ENCODE measurements at regions not wholly inside any gene's neighbourhood (a gene's known extent, or its start where the extent isn't known, plus 50 kb on each side); places are given as distances from the start of the nearest gene placed in this dataset.
"Not testable (repeated sequence)": the region's sequence is repeated elsewhere in the genome, so short reads cannot be mapped to it uniquely, and the experiment has no call there.

DNA sequence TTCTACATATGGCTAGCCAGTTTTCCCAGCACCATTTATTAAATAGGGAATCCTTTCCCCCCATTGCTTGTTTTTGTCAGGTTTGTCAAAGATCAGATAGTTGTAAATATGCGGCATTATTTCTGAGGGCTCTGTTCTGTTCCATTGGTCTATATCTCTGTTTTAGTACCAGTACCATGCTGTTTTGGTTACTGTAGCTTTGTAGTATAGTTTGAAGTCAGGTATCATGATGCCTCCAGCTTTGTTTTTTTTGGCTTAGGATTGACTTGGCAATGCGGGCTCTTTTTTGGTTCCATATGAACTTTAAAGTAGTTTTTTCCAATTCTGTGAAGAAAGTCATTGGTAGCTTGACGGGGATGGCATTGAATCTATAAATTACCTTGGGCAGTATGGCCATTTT lies 60.0 kb upstream of the GPC3 start:
- not testable (repeated sequence) for H3K36me3 Mint-ChIP-seq; DNase-seq (ENCODE audit: low spot score in 2 of 2); H3K9me3 Mint-ChIP-seq; H3K27ac Mint-ChIP-seq; ATAC-seq

DNA sequence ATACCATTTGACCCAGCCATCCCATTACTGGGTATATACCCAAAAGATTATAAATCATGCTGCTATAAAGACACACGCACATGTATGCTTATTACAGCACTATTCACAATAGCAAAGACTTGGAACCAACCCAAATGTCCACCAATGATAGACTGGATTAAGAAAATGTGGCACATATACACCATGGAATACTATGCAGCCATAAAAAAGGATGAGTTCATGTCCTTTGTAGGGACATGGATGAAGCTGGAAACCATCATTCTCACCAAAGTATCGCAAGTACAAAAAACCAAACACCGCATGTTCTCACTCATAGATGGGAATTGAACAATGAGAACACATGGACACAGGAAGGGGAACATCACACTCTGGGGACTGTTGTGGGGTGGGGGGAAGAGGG lies 81.7 kb upstream of the GPC3 start:
- DNase-seq (ENCODE audit: low spot score in 2 of 2); ATAC-seq; H3K27ac Mint-ChIP-seq; H3K36me3 Mint-ChIP-seq; H3K9me3 Mint-ChIP-seq: not testable (repeated sequence)

DNA sequence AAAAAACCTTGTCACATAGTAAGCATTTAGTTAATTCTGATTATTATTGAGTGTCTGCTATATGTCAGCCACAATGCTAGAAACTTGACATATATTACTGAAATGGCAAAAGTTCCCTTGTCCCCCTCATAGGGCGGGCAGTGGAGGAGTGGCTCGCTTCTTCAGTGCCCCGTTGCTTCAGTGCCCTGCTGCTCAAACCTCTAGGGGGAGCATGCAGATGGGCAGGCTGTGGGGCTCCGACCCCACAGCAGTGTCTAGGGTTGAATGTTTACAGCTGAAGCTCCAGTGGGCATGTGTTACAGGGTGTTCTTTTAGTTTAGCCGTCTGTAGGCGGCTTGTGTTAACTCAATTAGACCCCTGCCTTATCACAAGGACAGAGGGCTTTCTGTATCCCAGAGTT lies 86.5 kb upstream of the GPC3 start:
- not testable (repeated sequence) for H3K27ac Mint-ChIP-seq; H3K36me3 Mint-ChIP-seq; H3K9me3 Mint-ChIP-seq; ATAC-seq; DNase-seq (ENCODE audit: low spot score in 2 of 2)

DNA sequence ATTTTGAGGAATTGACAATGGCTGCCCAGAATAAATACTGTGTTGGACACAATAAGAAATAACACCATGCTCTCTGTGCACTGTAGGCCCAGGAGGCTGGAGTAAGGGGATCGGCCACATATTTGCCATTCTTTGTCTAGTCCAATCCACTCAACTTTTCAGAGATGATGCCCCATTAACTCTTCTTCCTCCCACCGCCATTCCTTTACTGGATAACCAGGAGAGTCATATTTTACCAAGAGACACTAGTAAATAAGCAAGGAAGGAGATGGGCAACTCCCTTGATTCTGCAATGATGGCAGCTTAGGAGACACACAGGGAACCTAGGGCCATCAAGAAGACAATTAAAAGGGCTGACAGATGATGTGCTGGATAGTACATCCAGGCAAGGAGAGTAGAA lies 87.9 kb upstream of the GPC3 start:
- no peak for DNase-seq (ENCODE audit: low spot score in 2 of 2)
- H3K36me3 Mint-ChIP-seq, result no peaks in the 10 kb centered on the region
- no peak overlapping the region for H3K27ac Mint-ChIP-seq
- ATAC-seq, result no peak
- peaks cover 0 to 5% of the 10 kb centered on the region in 2 donors for H3K9me3 Mint-ChIP-seq

DNA sequence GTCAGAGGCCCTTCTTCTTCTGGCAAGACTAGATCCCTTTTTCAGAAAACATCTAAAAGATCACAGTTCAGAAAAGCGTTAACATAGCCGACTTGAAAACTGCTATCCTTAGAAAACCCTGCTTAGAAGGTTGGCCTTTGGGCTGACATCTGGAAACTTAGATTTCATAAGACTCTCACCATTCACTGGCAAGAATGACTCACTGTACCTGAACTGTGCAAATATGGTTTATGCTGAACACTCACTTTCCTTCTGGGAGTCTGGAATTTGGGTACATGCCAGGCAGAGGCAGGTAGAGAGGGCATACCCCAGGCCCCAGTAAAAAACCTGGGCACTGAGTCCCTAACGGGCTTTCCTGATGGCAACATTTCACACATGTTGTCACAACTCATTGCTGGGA lies 88.8 kb upstream of the GPC3 start:
- Mint-ChIP-seq H3K27ac (no peak overlapping the region), H3K36me3 (no peaks in the 10 kb centered on the region)

DNA sequence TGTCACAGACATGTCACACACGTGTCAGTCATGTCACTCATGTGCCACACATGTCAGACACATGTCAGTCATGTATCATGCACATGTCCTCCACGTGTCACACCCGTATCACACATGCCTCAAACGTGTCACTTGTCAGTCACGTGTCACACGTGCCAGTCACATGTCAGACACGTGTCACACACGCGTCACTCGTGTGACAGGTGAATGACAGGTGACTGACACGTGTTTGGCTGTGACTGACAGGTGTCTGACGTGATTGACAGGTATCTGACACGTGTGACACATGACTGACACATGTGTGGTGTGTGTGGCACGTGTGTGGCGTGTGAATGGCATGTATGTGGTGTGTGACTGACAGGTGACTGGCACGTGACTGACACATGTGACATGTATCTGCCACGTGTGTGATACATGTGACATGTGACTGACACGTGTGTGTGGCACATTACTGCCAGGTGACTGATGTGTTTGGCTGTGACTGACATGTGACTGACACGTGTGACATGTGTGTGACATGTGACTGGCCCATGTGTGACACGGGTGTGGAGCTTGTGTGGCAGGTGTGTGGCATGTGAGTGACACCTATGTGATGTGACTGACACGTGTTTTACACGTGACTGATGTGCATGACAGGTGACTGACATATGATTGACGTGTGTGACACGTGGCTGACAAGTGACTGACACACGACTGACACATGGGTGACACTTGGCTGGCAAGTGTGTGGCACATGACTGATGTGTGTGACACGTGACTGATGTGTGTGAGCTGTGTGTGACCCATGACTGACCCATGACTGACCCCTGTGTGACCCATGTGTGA lies 90.7 kb upstream of the GPC3 start:
- H3K27ac Mint-ChIP-seq, result no peak overlapping the region
- ATAC-seq, result no peak
- H3K36me3 Mint-ChIP-seq, result no peaks in the 10 kb centered on the region
- peaks cover 0 to 6% of the 10 kb centered on the region in 2 donors for H3K9me3 Mint-ChIP-seq
- no peak for DNase-seq (ENCODE audit: low spot score in 2 of 2)

More for the DNA sequence above, 88.8 kb upstream of the GPC3 start:
- ATAC-seq (no peak), DNase-seq (ENCODE audit: low spot score in 2 of 2) (no peak)
- H3K9me3 Mint-ChIP-seq, result peaks cover 0 to 6% of the 10 kb centered on the region in 2 donors

DNA sequence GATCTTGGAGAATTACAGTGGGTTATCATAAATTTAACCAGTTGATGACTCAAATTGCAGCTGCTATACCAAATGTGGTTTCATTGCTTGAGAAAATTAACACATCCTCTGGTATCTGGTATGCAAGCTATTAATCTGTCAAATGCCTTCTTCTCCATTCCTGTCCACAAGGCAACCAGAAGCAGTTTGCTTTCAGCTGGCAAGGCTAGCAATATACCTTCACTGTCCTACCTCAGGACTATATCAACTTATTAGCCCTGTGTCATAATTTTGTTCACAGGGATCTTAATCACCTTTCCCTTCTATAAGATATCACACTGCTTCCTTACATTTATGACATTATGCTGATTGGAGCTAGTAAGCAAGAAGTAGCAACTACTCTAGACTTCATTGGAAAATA lies 110.0 kb upstream of the GPC3 start:
- DNase-seq (ENCODE audit: low spot score in 2 of 2) (no peak), ATAC-seq (no peak)
- no peak overlapping the region for H3K27ac Mint-ChIP-seq
- H3K36me3 Mint-ChIP-seq, result peaks cover 0 to 2% of the 10 kb centered on the region in 2 donors
- no peaks in the 10 kb centered on the region for H3K9me3 Mint-ChIP-seq

DNA sequence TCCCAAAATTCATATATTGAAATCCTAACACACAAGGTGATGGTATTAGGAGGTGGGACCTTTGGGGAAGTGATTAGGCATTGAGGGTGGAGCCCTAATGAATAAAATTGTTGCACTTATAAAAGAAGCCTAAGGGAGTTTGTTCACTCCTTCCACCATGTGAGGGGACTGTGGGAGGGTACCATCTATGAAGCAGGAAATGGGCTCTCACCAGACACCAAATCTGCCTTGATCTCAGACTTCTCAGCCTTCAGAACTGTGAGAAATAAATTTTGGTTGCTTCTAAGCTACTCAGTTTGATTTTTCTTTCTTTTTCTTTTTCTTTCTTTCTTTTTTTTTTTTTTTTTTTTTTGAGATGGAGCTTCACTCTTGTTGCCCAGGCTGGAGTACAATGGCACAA lies 116.2 kb upstream of the GPC3 start:
- Mint-ChIP-seq H3K36me3 (peaks cover 0 to 9% of the 10 kb centered on the region in 2 donors), H3K9me3 (peaks cover 0 to 4% of the 10 kb centered on the region in 2 donors), H3K27ac (no peak overlapping the region)
- DNase-seq (ENCODE audit: low spot score in 2 of 2) (no peak), ATAC-seq (no peak)

DNA sequence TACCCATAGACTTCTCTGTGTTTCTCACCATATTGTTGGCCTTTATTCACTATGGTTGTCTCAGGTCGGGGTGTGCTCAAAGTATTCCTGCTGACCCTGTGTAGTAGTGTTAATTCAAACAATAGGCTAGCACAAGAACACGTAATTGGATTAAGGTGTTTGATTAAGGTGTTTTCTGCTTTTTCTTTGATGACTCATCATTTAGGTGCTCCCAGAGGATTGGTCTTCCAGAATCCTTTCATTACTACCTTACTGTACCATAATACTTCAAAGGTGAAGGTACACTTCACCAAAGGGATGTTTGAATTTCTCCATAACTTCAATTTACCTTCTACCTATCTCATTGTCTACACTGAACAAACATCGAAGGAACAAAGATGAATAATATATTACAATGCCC lies 121.7 kb upstream of the CCDC160 start:
- no peaks in the 10 kb centered on the region for H3K9me3 Mint-ChIP-seq
- ATAC-seq (no peak), DNase-seq (ENCODE audit: low spot score in 2 of 2) (no peak)
- peaks cover 0 to 7% of the 10 kb centered on the region in 2 donors for H3K36me3 Mint-ChIP-seq
- no peak overlapping the region for H3K27ac Mint-ChIP-seq

DNA sequence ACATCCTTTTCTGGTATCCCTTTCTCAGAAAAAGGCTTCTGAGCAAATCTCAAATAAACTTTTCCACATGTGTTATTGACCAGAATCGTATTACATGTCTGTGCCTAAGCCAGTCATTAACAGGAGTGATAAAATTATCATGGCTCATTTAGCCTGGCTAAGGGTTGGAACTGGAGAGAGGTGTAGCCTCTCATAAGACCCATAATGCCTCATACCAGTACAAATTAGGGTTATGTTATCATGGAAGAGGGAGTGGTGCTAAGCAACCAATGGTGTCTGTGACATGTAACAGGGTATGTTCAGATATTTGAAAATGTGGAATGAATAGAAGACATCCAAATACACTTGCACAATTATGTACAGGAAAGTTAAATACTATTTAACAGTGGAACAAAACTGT lies 99.6 kb upstream of the CCDC160 start:
- no peak overlapping the region for H3K27ac Mint-ChIP-seq
- no peaks in the 10 kb centered on the region for H3K36me3 Mint-ChIP-seq
- ATAC-seq (no peak), DNase-seq (ENCODE audit: low spot score in 2 of 2) (no peak)
- no peaks in the 10 kb centered on the region for H3K9me3 Mint-ChIP-seq

DNA sequence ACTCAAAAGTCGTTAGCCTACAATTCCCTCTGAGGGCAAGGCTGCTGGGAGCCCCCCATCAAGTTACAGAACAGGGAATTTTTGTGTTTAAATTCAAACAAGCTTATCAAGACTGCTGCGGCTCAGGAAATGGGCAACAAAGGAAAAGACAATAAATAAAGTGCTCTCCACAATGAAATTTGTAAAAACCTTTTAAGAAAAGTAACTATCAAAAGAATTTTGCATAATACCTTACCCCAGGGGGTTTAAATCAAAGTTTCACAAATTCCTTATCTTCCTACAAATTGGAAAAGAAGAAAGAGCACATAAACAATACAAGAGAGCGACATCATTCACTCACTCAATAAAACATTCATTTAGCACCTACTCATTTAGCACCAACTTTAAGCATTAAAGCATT lies 97.9 kb upstream of the CCDC160 start:
- H3K9me3 Mint-ChIP-seq, result no peaks in the 10 kb centered on the region
- ATAC-seq (no peak), DNase-seq (ENCODE audit: low spot score in 2 of 2) (no peak)
- H3K27ac Mint-ChIP-seq, result no peak overlapping the region
- H3K36me3 Mint-ChIP-seq, result no peaks in the 10 kb centered on the region

DNA sequence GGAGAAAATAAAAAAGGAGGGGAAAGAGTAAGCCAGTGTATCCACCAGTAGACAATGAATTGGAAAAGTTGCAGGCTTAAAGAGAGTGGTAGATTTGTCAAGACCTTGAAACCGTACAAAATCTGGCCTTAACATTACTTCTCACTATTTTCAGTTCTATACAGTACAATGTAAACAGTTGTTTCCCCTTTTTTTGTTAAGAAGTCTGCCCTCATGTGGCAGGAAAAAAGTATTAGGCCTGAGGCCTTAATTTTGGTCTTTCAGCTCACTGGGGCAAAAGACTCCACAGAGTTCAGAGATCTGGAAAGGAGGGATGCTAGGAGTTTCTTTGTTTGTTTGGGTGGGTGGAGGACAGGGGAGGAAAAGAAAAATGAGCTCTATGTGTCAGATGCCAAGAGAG lies 92.8 kb upstream of the CCDC160 start:
- ATAC-seq, result no peak
- no peaks in the 10 kb centered on the region for H3K9me3 Mint-ChIP-seq
- no peak overlapping the region for H3K27ac Mint-ChIP-seq
- no peak for DNase-seq (ENCODE audit: low spot score in 2 of 2)
- H3K36me3 Mint-ChIP-seq, result no peaks in the 10 kb centered on the region

DNA sequence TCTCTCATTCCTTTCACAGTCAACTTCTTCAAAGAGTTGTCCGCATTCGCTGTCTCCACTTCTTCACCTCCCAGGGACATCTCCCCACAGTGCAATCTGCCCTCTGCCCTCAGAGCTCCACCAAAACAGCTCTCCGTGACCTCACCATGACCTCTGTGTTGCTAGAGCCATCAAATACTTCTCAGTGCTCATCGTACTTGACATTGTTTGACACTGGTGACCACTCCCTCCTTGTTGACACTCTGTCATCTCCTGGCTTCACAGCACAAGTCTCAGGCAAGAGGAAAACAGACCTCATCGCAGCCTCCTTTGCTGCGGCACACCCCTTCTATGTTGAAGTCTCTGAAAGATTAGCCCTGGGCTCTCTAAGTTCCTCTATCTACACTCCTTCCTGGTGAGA lies 90.5 kb upstream of the CCDC160 start:
- no peak for DNase-seq (ENCODE audit: low spot score in 2 of 2)
- ATAC-seq, result no peak
- Mint-ChIP-seq H3K27ac (no peak overlapping the region), H3K9me3 (peaks cover 0 to 4% of the 10 kb centered on the region in 2 donors), H3K36me3 (no peaks in the 10 kb centered on the region)

DNA sequence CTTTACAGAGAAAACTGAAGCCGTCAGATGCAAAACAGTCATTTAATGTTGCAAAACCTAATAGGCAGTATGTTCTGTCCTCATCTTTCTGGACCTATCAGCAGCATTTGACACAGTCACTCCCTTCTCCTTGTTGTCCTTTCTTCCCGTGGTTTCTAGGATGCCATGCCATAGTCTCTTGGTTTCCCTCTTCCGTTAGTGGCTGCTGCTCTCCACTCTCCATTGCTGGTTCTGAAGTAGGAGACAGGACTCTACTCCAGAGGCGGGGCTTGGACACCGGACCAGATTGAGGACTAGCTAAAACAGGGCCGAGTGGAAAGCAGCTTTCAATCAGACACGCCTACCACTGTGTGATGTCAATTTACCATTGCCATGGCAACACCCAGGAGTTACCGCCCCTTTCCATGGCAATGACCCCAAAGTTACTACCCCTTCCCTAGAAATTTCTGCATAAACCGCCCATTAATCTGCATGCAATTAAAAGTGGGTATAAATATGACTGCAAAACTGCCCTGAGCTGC lies 88.8 kb upstream of the CCDC160 start:
- no peaks in the 10 kb centered on the region for H3K36me3 Mint-ChIP-seq
- peaks cover 0 to 4% of the 10 kb centered on the region in 2 donors for H3K9me3 Mint-ChIP-seq
- ATAC-seq (no peak), DNase-seq (ENCODE audit: low spot score in 2 of 2) (no peak)
- no peak overlapping the region for H3K27ac Mint-ChIP-seq

DNA sequence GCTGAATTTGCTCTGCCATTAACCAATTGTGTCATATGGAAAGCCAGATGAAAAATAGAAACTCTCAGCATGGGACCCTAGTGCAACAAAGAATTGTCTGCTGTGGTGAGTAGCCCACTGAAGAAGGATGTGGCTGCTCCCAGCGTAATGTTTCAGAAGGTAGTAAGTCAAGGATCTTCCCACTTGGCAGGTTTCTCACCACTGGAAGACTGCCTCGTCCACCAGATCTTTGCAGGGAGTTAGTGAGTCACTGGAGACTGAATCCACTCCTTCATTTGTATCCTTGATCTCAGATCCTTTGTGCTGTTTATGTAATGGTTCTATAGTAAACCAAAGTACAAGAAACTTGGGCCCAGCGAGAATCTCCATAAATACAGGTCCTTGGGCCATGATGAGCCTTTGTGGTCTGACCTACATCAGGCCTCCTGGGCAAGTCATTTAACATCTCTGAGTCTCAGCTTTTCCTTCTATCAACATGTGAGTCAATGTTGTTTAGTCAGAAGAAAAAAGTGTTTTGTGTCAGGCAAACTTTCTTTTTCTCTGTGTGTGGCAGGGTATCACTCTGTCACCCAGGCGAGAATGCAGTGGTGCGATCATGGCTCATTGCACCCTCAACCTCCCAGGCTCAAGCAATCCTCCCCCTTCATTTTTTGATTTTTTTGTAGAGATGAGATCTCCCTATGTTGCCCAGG lies 78.0 kb upstream of the CCDC160 start:
- H3K9me3 Mint-ChIP-seq, result no peaks in the 10 kb centered on the region
- no peaks in the 10 kb centered on the region for H3K36me3 Mint-ChIP-seq
- ATAC-seq (peak; percentile 93 to 95), DNase-seq (ENCODE audit: low spot score in 2 of 2) (peak in 1 of 2 donors; percentile 22)
- H3K27ac Mint-ChIP-seq, result peak overlapping the region; percentile 66 to 91

DNA sequence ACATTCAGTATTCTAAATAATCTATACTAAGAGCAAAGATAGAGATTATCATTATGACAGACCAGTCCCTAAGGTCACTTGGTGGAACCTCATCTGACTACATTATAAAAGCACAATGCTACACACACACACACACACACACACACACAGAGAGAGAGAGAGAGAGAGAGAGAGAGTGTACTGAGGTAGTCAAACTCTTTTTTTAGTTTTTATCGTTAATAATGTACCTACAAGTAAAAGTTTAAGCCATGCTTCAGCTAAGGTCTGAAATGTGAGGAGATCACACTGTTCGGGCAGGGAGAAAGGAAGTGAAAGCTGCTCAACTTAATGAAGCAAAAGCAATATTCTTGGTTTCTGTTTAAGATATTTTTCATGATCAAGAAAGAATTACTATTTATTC lies 75.8 kb upstream of the CCDC160 start:
- Mint-ChIP-seq H3K27ac (no peak overlapping the region), H3K9me3 (no peaks in the 10 kb centered on the region), H3K36me3 (no peaks in the 10 kb centered on the region)
- DNase-seq (ENCODE audit: low spot score in 2 of 2) (no peak), ATAC-seq (no peak)

DNA sequence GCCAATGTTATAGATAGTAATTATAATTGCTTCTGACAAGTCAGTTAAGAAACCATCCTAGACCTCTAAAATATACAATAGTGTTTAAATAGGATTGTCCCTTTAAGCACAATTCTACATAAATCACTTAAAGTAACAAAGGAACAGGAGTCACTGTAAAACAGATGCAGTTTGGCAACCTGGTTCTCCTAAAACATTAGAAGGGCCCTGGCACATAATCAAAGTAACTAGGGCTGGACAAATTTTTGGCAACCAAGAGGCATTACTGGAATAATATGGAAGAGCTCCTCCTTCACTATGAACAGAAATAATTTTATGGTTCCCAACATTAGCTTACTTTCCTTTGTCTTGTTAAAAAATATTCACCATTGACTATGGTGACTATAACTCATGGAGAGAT lies 75.0 kb upstream of the CCDC160 start:
- H3K27ac Mint-ChIP-seq, result no peak overlapping the region
- no peaks in the 10 kb centered on the region for H3K9me3 Mint-ChIP-seq
- ATAC-seq (no peak), DNase-seq (ENCODE audit: low spot score in 2 of 2) (no peak)
- H3K36me3 Mint-ChIP-seq, result no peaks in the 10 kb centered on the region

DNA sequence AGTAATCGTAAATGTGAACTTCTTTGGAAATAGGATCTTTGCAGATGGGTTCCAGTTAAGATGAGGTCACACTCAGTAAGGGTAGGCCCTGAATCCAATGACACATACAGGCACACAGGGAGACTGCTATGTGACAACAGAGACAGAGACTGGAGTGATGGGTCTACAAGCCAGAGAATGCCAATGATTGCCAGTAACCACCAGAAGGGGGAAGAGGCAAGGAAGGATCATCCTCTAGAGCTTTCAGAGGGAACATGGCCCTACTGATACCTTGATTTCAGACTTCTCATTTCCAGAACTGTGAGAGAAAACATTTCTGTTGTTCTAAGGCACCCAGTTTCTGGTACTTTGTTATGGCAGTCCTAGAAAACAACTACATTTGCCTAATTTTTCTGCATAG lies 73.1 kb upstream of the CCDC160 start:
- Mint-ChIP-seq H3K36me3 (no peaks in the 10 kb centered on the region), H3K9me3 (no peaks in the 10 kb centered on the region), H3K27ac (no peak overlapping the region)
- ATAC-seq (no peak), DNase-seq (ENCODE audit: low spot score in 2 of 2) (no peak)

All from activated naive CD4-positive, alpha-beta T cell treated with anti-CD3 and anti-CD28 coated beads, Interleukin-2, amount 50 U/mL, for 72 hours (primary cell).